HG02678 (cell line): ENCODE measurements at regions not wholly inside any gene's neighbourhood (a gene's known extent, or its start where the extent isn't known, plus 50 kb on each side); places are given as distances from the start of the nearest gene placed in this dataset.

Experiments used
- ATAC-seq: cut with Tn5 transposase; IDR thresholded peaks from one replicate; pipeline ENCODE4 v1.9.1; 2021; ENCODE audit warnings: mild to moderate bottlenecking, moderate library complexity; ENCODE audit not compliant: unreplicated experiment

DNA sequence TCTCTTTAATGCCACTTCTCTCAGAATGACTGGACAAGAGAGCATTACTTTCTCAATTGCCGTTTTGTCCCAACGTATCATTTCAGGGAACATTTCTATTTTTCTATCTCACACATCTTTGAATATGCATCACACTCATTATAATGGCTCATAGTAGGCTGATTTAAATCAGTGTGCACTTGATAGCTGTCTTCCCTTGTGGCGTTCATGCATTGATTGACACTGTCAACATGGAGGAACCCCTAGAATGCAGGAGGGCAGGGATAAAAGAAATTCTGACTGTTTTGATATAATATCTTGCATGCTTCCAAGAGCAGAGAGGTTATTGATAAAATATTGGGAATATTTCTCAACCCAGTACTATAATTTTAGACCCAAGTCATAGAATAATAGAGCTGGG, 1528.9 kb upstream of the FLRT2 start:
- ATAC-seq, result no peak

DNA sequence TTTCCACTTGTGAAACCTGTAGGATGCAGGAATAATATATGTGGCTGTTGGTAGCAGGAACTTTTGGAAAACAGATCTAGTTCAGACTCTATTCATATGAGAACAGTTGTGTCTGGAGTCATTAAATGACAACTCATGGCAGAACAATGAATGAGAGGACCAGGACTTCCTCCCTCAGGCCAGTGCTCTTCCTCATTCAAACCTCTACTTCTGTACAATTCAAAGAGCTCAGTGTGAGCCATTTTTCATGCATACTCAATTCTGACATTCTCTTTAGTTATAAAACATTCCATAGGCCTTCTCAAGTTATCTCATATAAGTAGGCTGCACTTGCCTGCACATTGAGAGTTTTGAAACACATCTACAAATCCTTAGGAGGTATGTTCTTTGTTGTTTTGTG, 1526.6 kb upstream of the FLRT2 start:
- no peak for ATAC-seq

DNA sequence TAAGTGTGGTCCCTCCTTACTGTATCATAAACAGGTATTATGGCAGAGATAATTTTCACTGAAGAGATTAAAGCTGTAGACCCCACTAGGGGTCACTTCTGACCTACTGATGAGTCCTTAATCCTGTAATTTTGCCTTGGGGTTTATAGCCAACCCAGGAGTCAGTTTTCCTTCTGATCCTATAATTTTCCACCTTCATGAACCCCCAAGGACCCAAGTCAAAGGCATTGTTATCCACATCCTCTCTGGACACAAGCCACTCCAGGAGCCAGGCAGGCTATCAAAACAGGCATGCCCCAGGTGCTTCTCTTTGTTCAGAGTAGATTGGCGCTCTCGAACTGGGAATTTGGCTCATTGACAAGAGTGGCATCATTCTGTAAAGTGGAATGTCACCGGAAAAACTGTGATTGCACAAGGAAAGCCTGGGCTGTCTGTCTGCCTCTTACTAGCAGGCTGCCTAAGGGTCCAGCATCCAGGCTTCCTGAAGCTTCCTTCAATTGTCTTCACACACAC, 1523.2 kb upstream of the FLRT2 start:
- ATAC-seq, result no peak

DNA sequence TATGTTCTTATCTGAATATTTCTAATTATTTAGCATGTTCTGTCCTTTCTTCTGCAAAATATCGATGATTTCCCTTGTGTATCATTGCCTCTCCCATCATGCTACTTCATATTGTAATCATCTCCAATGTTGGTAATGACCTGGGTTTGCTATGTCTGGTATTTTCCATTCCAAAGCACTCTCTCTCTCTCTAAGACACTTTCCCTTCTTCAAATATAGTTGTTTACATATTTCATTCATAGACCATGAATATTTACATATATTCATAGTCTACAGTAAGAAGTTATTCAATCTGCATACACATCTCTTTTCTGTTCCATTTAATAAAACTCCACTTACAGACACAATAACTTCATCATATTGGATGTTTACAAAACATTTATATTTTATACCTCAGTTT, 1516.5 kb upstream of the FLRT2 start:
- no peak for ATAC-seq

DNA sequence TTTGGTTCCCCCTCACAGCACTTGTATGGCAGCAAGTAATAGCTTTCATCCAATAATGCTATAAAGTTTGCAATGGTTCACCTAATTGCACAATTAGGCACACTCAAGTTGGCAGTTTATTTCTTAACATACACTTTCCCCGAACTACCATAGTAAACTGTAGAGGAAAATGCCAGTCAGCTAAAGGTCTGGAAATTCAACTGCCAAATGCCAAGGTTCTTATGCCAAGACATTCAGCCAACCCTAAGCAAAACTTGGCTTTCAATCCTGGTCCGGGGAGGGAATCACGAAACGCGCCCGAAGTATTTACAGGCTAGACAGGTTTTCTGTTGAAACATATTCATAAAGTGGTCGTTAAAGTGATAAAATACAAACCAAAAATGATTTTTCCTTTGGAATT, 1512.4 kb upstream of the FLRT2 start:
- ATAC-seq, result no peak

DNA sequence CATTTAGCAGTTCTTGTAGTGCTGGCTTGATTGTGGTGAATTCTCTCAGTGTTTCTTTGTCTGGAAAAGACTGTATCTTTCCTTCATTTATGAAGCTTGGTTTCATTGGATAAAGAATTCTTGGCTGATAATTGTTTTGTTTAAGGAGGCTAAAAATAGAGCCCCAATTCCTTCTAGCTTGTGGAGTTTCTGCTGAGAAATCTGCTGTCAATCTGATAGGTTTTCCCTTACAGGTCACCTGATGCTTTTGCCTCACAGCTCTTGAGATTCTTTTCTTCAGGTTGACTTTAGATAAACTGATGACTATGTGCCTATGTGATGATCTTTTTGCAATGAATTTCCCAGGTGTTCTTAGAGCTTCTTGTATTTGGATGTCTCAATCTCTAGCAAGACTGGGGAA, 1508.5 kb upstream of the FLRT2 start:
- no peak for ATAC-seq

DNA sequence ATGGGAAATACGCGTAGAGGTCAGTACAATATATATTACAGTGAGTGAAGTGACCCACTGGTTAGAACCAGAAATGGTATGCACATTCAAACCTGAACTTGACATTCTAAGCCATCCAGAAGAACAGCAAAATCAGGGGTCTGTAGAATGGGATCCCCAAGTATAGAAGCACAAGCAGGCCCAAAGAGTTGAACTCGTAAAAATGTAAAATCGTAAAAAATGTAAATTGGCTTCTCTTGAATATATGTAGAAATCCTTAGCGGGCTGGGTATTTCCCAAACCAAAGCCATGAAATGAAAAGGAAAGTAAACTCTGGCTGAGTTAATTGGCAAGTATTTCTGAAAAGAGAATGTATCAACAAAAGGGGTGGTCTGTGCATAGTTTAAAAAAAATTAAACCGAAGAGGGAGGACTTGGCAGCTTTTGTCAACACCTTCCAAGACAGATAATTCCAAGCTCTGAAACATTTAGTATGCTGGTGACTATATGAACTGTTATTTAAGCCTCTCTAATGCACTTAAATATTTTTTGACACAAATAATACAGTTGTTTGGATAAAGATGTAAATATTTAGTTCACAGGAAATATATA, 1505.6 kb upstream of the FLRT2 start:
- no peak for ATAC-seq

DNA sequence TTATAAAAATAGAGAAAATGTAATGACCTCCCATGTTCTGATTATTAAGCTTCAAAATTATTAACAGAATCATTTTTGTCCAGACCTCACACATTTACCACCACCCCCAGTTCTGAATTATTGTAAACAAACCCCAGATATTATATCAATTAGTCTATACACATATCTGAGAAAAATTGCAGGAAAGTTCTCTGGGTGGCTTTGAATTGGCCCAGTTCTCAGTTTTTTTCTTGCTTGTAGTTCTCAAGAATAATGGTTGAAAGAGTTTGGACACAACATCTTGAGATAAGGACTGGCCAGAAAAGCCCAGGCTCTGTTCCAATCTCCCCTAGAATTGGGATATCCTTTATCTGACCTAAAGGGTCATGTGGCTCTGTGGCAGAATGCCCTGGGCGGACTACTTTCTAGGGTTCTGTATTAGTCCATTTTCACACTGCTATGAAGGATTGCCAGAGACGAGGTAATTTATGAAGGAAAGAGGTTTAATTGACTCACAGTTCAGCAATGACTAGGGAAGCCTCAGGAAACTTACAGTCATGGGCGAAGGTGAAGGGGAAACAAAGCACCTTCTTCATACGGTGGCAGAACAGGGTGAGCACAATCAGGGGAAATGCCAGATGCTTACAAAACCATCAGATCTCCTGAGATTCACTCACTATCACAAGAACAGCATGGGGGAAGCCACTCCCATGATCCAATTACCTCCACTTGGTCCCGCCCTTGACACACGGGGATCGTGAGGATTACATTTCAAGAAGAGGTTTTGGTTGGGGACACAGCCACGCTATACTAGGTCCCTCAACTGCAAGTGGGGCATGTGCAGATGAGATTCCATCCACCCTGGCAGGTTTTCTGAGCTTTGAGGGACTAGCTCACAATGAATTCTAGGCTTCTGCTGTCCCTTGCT, 1504.6 kb upstream of the FLRT2 start:
- no peak for ATAC-seq

DNA sequence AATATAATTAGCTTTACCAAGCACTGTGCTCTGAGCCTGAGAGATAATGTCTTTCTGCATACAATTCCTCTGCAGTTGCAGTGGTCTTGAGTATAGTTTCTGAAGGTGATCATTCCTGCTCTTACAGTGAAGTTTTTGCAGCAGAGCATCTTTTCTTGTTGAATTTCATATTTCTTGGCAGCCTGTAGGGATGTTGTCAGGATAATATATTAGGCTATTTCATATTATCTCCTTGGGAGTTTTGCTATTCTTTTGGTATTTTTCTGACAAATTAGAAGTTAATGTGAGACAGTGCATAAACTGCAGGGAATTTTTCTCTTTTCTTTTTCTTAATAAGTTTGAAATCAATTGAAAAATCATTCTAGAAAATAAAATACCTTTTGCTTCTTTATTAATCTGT, 1502.6 kb upstream of the FLRT2 start:
- no peak for ATAC-seq

DNA sequence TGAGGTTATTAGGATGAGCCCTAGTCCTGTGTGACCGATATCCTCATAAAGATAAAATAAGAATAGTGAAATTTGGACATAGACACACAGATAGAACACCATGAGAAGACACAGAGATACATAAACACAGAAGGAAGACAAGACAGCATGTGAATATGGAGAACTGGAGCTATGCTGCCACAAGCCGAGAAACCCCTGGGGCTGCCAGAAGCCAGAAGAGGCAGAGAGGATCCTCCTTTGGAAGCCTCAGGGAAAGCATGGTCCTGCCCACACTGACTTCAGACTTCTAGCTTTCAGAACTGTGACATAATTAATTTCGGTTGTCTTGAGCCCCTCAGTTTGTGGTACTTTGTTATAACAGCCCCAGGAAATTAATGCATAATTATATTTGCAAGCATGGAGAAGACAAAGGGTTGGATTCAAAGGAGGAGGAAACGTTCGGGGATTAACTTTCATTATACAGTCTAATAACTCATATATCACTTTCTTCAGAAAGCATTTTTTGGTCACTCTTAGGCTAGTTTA, 1501.8 kb upstream of the FLRT2 start:
- ATAC-seq, result no peak

DNA sequence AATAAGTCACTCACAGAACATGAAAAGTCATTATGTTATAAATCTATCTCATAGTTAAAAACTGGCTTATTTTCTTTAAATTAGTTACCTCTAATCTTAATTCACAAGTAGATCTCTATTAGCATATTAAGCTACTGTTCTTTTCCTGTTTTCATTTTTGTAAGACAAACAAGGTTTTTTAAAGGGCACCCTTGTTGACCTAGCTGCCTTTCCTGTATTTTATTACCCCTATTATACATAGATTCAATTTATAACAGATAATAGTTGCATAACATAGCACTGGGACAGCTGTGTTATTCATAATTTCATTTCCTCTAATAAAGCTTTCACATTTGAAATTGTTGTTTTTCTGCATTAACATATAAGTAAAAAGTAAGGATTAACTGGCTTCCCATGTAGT, 1500.7 kb upstream of the FLRT2 start:
- ATAC-seq, result no peak

DNA sequence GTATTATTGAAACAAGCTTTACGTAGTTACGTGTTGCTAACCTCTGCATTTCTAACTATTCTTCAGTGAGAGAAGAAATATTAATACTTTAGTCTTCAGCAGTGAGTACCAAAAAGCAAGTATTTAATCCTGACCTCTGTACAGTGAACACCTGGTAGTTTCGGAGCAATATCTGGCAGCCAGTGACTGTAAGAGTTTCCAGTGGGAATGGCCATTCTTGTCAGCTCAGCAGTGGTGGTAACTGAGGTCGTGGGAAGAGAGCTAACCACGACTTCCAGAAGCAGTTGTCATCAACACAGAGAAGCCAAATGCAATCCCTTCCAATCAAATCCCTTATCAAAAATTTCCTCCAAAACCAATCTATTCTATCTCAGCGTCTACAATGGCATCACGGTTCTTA, 1500.2 kb upstream of the FLRT2 start:
- ATAC-seq, result no peak

DNA sequence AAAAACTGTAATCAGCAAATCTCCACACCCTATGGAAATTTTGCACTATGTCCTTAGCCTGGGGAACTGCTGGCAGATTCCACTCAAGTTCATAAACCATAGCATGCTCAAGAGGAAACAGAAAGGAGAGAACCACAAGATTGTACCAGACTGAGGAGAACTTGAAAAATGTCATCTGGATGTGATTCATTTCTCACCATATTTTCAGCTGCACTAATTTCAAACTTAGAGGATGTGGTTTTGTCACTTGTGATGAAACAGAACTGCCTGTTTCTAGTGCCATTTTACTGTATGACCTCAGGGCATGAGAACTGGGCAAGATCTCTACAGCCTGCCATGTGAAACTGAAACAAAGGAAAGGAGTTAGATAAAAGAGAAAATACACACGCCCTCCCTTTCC, 1493.1 kb upstream of the FLRT2 start:
- ATAC-seq, result no peak

DNA sequence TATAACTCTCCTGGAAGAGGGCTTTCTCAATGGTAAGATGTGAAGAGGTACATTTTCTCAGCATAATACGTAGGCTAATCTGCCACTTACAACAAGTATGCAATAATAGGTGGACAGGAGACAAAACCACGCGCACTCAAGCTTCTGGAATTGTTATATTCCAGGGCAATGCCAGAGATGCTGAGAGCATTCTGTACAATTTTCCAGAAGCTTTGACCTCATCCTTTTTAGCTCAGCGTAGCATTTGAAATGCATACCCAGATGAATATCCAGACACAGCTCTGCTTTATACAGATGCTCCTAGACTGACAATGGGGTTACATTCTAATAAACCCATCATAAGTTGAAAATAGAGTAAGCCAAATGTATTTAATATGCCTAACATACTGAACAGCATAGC, 1492.4 kb upstream of the FLRT2 start:
- ATAC-seq, result no peak

DNA sequence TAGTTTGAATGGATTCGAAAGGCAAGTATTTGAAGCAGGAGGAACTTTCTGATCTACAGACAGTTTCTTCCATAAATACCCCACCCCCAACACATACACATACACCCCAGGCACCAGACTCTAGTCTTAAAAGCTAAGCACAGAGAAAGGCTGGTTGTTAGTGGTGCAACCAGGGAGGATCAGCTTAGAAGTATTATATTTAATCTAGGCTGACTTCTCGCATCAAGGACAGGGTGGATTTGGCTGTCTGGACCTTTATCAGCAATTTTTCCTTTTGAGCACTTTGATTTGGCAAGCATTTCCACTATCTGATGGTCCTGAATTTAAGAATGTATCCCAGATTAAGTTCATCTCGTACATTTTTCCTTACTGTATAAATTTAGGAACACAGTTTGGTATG, 1489.8 kb upstream of the FLRT2 start:
- ATAC-seq, result no peak

DNA sequence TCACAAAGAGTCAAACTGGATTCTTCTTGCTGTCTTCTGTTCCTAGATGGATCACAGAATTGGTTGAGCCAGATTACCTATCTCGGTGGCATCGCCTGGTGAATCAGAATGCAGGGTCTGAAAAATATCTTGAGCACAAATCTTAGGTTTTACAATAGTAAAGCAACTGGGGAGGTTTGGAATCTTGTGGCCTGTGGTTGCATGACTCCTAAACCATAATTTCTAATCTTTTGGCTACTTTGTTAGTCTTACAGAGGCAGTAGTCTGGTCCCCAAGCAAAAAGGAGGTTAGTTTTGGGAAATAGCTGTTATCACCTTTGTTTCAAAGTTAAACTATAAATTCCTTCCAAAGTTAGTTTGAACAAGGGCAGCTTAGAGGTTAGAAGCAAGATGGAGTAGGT, 1488.5 kb upstream of the FLRT2 start:
- ATAC-seq, result no peak

DNA sequence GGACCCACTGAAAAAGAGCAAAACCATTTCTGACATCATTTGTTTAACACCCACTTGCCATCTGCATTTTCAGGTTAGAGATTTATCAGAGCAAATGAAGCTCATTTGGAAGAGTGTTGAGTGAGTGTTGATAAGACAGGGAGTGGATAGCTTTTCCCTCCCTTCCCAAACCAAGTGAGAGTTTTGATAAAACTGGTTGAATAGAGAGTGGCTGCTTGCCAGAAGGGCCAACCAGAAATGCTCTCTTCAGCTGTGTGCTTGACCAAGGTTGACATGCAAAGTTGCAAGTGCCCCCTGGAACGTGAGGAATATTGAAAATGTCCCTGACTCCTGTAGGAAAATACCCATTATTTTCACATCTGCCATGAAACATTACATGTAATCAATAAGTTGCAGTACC, 1487.0 kb upstream of the FLRT2 start:
- ATAC-seq, result no peak

DNA sequence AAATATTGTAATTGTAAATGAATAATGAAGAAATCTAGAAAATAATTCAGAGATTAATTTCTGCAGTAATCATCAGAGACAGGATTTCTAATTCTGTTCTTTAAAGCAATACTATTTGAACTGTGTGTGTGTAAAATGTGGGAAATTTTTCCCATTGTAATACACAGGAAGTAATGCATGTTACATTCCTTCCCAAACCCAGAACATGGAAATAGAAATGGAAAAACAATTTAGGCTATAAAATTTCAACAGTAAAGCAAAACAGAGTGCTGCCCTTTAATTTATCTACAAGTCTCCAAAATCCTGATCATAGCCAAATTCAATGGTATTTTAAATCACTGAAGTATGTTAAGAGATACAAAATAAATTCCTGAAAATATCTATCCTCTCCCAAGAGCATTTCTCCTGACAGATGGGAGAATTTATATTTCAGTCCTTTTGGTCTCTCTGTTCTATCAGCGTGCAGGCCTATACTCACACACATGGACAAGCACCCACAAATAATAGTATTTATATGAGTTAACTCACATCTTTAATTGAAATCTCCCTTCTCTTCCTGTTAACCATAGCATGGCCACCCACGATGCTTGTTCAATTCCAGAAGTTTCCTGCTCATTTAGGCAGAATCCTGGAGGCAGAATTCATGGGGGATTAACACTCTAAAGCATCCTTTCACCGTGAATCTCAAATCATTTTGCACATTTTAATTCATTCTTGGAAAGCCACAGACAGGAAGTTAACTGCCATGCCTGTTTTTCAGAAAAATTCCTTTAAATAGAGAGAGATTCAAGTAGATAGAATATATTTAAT, 1465.4 kb upstream of the FLRT2 start:
- no peak for ATAC-seq

DNA sequence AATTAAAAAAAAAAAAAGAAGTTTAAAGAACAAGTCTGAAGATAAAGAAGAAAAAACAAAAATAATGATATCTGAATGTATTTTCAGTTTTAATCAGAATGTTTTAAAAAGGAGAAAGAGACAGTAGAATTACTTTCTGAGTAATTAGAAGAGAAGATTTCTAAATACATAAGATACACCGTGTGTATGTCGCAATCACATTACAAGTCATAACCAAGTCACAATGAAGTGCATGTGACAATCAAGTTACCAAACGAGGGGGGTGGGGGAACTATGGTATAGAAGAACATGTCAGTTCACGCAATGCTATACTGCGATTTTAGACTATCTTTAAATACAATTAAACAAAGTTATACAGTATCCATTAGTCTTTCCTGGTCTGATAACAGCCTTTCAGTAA, 1464.1 kb upstream of the FLRT2 start:
- ATAC-seq, result no peak

DNA sequence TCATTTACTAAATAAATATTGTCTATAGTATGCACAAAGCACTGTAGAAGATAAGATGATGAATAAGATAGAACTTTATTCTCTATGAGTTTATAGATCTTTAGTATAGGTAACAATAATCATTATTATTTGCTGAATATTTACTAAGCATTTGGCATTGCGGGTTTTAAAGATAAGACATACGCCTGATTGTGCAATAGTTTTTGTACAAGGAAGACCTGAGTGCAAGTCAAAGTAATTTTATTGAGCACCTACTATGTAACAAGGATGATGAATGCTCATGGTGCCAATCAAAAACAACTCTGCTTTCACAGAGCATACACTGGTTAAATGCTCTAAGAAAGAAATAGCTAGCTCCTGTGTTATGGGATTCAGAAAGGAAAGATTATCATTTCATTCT, 1461.7 kb upstream of the FLRT2 start:
- no peak for ATAC-seq

DNA sequence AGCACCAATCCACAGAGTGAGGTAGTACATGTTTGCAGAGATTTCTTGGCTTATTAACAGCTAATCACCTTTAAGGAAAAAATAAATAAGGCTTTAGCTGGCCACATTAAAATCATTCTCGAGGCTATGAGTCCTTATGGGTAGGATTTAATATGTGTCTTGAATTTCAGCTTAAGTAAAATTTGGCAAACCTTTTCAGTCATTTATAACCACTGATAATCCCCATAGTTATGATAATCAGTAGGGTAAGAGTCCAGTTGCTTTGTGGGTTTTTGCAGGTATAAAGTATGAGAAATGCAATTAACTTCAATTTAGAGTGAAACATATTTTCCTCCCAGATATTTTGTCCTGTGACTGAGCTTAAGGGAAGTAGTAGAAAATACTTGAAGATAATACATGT, 1458.9 kb upstream of the FLRT2 start:
- ATAC-seq, result no peak
